PFSK-1 (cell line): ENCODE measurements at regions not wholly inside any gene's neighbourhood (a gene's known extent, or its start where the extent isn't known, plus 50 kb on each side); places are given as distances from the start of the nearest gene placed in this dataset.

ENCODE experiments used
- POLR2AphosphoS5 ChIP-seq: IDR thresholded peaks from 2 replicates; pipeline ENCODE4 v1.6.1; 2012; ENCODE audit warnings: low read depth, mild to moderate bottlenecking, control low read depth, low read length, moderate library complexity
- TAF1 ChIP-seq: IDR thresholded peaks from 2 replicates; pipeline ENCODE4 v1.6.1; 2012; ENCODE audit warnings: low read length, control low read depth, borderline replicate concordance; ENCODE audit not compliant: insufficient read depth
- TF ChIP-seq, protein P1 (sequence below), 2 experiments: IDR thresholded peaks; 2 replicates each; pipeline versions ENCODE4 v1.6.1 to v1.8.0; 2011 to 2012; ENCODE audit warnings: low read depth in 2 of 2, low read length in 2 of 2, control low read depth in 1 of 2, inconsistent platforms in 1 of 2, mild to moderate bottlenecking in 1 of 2, moderate library complexity in 1 of 2; ENCODE audit not compliant: insufficient read depth in 1 of 2

DNA sequence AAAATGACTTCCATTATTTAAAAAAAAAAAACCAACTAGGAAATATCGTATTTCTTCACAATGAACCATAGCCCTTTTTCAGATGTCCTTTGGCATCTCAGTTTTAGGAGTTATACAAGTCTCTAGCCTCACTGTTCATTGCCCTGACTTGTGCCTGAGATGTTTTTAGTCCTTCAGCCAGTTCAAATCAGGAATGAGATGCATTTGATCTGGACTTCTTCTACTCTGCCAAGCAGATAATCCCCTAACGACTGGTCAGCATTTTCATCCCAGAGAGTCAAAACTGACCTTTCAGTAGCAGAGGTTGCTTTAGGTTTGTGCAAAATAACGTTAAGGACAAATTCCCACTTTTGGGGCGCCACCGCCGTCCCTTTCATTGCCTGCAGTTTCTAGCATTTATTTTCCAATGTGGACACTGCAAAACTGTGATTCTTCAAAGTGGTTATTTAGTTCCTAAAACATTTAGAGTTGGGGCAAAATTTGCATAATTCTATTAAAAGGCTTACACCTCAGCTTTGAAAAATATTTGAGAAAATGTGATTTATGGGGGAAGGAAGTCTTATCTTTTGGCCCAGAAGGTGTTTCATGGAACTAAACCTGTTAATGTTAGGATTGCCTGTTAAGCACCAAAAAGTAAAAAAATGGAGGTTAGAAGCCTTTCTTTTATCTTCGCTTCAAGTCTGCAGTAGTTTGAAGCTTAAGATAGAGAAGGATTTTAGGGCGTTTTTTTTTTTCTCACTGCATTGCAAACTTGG lies 152.0 kb upstream of the SGK1 start:
- TF ChIP-seq POLR2AphosphoS5 (no peak), TAF1 (no peak)
- TF ChIP-seq, protein P1, sequence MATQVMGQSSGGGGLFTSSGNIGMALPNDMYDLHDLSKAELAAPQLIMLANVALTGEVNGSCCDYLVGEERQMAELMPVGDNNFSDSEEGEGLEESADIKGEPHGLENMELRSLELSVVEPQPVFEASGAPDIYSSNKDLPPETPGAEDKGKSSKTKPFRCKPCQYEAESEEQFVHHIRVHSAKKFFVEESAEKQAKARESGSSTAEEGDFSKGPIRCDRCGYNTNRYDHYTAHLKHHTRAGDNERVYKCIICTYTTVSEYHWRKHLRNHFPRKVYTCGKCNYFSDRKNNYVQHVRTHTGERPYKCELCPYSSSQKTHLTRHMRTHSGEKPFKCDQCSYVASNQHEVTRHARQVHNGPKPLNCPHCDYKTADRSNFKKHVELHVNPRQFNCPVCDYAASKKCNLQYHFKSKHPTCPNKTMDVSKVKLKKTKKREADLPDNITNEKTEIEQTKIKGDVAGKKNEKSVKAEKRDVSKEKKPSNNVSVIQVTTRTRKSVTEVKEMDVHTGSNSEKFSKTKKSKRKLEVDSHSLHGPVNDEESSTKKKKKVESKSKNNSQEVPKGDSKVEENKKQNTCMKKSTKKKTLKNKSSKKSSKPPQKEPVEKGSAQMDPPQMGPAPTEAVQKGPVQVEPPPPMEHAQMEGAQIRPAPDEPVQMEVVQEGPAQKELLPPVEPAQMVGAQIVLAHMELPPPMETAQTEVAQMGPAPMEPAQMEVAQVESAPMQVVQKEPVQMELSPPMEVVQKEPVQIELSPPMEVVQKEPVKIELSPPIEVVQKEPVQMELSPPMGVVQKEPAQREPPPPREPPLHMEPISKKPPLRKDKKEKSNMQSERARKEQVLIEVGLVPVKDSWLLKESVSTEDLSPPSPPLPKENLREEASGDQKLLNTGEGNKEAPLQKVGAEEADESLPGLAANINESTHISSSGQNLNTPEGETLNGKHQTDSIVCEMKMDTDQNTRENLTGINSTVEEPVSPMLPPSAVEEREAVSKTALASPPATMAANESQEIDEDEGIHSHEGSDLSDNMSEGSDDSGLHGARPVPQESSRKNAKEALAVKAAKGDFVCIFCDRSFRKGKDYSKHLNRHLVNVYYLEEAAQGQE (IDR thresholded peaks at IDR 0.05; ENCODE audit: insufficient read depth in 1 of 2, low read depth in 2 of 2, low read length in 2 of 2), result no peak
